ENCODE measurements at regions not wholly inside any gene's neighbourhood (a gene's known extent, or its start where the extent isn't known, plus 50 kb on each side); places are given as distances from the start of the nearest gene placed in this dataset.

DNA sequence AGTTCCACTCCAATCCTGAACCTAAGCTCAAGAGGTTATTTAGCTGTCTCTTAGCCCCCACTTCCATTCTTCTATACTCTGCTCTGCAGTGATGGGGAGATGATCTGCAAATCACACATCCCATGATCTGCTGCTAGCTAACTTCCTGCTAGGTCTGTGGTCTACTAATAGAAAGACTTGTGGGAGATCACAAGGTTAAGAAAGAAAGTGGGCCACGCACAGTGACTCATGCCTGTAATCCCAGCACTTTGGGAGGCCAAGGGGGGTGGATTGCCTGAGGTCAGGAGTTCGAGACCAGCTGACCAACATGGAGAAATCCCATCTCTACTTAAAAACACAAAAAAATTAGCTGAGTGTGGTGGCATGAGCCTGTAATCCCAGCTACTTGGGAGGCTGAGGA, 471.1 kb upstream of the NWD2 start:
- H3K4me3 ChIP-seq (replicated peaks in 1 of 3; ENCODE audit: insufficient read depth in 1 of 3, low read depth in 1 of 3, low read length in 3 of 3), result no peak overlapping the region
- ChIA-PET POLR2A (no interaction called here), CTCF (no interaction called here)
- TF ChIP-seq JUN (IDR thresholded peaks at IDR 0.05; ENCODE audit: borderline replicate concordance, insufficient read depth, insufficient read length, low read depth), result no peak
- no peak for TF ChIP-seq POLR2AphosphoS5 (IDR thresholded peaks at IDR 0.05; ENCODE audit: insufficient read depth, low read depth, low read length)
- TF ChIP-seq, protein P1, sequence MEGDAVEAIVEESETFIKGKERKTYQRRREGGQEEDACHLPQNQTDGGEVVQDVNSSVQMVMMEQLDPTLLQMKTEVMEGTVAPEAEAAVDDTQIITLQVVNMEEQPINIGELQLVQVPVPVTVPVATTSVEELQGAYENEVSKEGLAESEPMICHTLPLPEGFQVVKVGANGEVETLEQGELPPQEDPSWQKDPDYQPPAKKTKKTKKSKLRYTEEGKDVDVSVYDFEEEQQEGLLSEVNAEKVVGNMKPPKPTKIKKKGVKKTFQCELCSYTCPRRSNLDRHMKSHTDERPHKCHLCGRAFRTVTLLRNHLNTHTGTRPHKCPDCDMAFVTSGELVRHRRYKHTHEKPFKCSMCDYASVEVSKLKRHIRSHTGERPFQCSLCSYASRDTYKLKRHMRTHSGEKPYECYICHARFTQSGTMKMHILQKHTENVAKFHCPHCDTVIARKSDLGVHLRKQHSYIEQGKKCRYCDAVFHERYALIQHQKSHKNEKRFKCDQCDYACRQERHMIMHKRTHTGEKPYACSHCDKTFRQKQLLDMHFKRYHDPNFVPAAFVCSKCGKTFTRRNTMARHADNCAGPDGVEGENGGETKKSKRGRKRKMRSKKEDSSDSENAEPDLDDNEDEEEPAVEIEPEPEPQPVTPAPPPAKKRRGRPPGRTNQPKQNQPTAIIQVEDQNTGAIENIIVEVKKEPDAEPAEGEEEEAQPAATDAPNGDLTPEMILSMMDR (IDR thresholded peaks at IDR 0.05; ENCODE audit: extremely low read depth in 1 of 2, insufficient read depth in 1 of 2, low read depth in 1 of 2, low read length in 2 of 2), result no peak
- TF ChIP-seq FOS (IDR thresholded peaks at IDR 0.05; ENCODE audit: borderline replicate concordance, insufficient read depth, low read length), result no peak
- TF ChIP-seq MYC (IDR thresholded peaks at IDR 0.05; ENCODE audit: low read depth, low read length), result no peak
- TF ChIP-seq, protein P2, sequence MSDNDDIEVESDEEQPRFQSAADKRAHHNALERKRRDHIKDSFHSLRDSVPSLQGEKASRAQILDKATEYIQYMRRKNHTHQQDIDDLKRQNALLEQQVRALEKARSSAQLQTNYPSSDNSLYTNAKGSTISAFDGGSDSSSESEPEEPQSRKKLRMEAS (IDR thresholded peaks at IDR 0.05; ENCODE audit: insufficient read depth, insufficient read length), result no peak
- no peak for TF ChIP-seq GATA2 (IDR thresholded peaks at IDR 0.05; ENCODE audit: insufficient read depth, insufficient read length, low read depth, low read length)
- H3K9me3 ChIP-seq (replicated peaks; ENCODE audit: control insufficient read depth, insufficient read depth, low read length), result peaks cover 2% of the 10 kb centered on the region
- H3K27me3 ChIP-seq (ENCODE audit: control insufficient read depth in 2 of 2, insufficient read depth in 2 of 2, low read length in 2 of 2), result no peaks in the 10 kb centered on the region
- BruUV-seq (replicated peaks), result no TSS peak
- DNase-seq (ENCODE audit: low read depth, low spot score) (no peak), FAIRE-seq (no peak)
- intact Hi-C loops (cut with micrococcal nuclease), result no loop called here
- no peaks in the 10 kb centered on the region for H3K36me3 ChIP-seq (ENCODE audit: control insufficient read depth in 2 of 2, extremely low read depth in 1 of 2, insufficient read depth in 2 of 2, low read length in 2 of 2)
- H2AFZ ChIP-seq (ENCODE audit: low read depth, low read length), result no peak overlapping the region
- no peaks in the 10 kb centered on the region for H3K9me1 ChIP-seq (replicated peaks; ENCODE audit: control insufficient read depth, extremely low read depth, insufficient read depth, low read length)
- no peaks in the 10 kb centered on the region for H4K20me1 ChIP-seq (replicated peaks; ENCODE audit: control insufficient read depth, extremely low read depth, insufficient read depth, low read length)
- H3K9ac ChIP-seq (replicated peaks; ENCODE audit: extremely low read depth, insufficient read depth, low read length), result no peak overlapping the region
- no peak overlapping the region for H3K27ac ChIP-seq (ENCODE audit: insufficient read depth, low read depth, low read length)
- no peaks in the 10 kb centered on the region for H3K4me1 ChIP-seq (ENCODE audit: control insufficient read depth, extremely low read depth, insufficient read depth, low read length)
- dilution Hi-C loops (cut with MboI; ENCODE audit: extremely low pct_ligation_motif_present, low sequenced_read_pairs), result no loop called here
- H3K79me2 ChIP-seq (ENCODE audit: control insufficient read depth, insufficient read depth, low read length), result no peaks in the 10 kb centered on the region
- H3K4me2 ChIP-seq (ENCODE audit: insufficient read depth, low read length), result no peak overlapping the region
